Activated naive CD4-positive, alpha-beta T cell treated with anti-CD3 and anti-CD28 coated beads, Interleukin-2, amount 50 U/mL, for 24 hours (primary cell): ENCODE measurements at regions not wholly inside any gene's neighbourhood (a gene's known extent, or its start where the extent isn't known, plus 50 kb on each side); places are given as distances from the start of the nearest gene placed in this dataset.

ENCODE experiments used
- H3K27ac Mint-ChIP-seq: one replicate; pipeline ENCODE4 v1.8.0; 2021; ENCODE audit warnings: mild to moderate bottlenecking, mixed read lengths
- H3K27me3 Mint-ChIP-seq: one replicate; pipeline ENCODE4 v1.8.0; 2021; ENCODE audit warnings: mixed read lengths
- H3K36me3 Mint-ChIP-seq: one replicate; pipeline ENCODE4 v1.8.0; 2021; ENCODE audit warnings: mixed read lengths
- H3K4me1 Mint-ChIP-seq: one replicate; pipeline ENCODE4 v1.8.0; 2021; ENCODE audit warnings: mixed read lengths
- H3K4me3 Mint-ChIP-seq: one replicate; pipeline ENCODE4 v1.8.0; 2021; ENCODE audit warnings: mild to moderate bottlenecking, mixed read lengths
- H3K9me3 Mint-ChIP-seq: one replicate; pipeline ENCODE4 v1.8.0; 2021; ENCODE audit warnings: mixed read lengths

GRCh38 chrY:13756615-13757014 is 52.9 kb downstream of the TMSB4Y start:
- no peaks in the 10 kb centered on the region for H3K4me1 Mint-ChIP-seq
- H3K27me3 Mint-ChIP-seq = no peaks in the 10 kb centered on the region
- no peak overlapping the region for H3K4me3 Mint-ChIP-seq
- H3K9me3 Mint-ChIP-seq = no peaks in the 10 kb centered on the region
- H3K36me3 Mint-ChIP-seq = no peaks in the 10 kb centered on the region
- peak overlapping the region; percentile 51 for H3K27ac Mint-ChIP-seq

DNA sequence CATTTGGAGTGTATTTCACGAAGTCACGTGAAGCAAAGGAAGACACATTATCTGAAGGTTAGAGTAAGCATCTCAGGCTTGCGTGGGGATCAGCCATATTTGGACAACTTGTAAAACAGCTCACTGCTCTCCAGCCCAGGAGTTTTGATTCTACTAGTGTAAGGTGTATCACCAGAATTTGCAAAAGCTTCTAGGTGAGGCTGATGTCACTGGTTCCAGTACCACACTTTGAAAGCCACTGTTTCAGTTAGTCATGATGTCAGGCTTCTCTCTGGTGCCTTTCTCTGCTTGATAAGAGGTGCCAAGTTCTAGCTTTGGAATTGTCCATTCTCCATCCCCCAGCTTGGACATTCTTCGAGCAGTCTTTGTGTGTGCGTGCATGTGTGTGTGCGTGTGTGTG is 62.3 kb downstream of the TMSB4Y start:
- Mint-ChIP-seq H3K4me3 (no peak overlapping the region), H3K9me3 (no peaks in the 10 kb centered on the region), H3K36me3 (no peaks in the 10 kb centered on the region), H3K27me3 (no peaks in the 10 kb centered on the region), H3K27ac (no peak overlapping the region), H3K4me1 (no peaks in the 10 kb centered on the region)

DNA sequence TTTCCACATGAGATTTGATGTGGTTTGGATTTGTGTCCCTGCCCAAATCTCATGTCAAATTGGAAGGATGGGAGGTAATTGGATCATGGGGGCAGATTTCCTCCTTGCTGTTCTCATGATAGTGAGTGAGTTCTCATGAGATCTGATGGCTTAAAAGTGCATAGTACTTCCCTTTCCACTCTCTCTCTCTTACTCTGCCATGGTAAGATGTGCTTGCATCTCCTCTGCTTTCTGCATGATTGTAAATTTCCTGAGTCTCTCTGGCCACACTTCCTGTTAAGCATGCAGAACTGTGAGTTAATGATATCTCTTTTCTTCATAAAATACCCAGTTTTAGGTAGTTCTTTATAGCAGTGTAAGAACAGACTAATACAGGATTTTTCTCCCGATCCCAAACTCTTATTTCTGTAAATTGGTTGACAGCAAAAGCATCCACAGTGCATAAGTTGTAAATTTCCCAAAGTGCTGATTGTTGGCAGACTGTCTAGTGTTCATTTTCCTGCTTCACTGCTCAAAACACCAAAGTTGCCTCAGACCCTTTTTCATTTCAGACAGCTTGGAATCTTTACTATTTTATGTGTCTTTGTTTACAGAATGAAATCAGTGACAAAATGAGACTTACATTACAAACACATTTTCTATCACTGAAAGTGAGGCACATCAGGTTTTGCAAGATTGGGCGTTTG is 86.6 kb downstream of the TMSB4Y start:
- Mint-ChIP-seq H3K27me3 (no peaks in the 10 kb centered on the region), H3K36me3 (peaks cover 5% of the 10 kb centered on the region), H3K27ac (no peak overlapping the region), H3K4me3 (no peak overlapping the region), H3K9me3 (no peaks in the 10 kb centered on the region), H3K4me1 (peaks cover 19% of the 10 kb centered on the region)

DNA sequence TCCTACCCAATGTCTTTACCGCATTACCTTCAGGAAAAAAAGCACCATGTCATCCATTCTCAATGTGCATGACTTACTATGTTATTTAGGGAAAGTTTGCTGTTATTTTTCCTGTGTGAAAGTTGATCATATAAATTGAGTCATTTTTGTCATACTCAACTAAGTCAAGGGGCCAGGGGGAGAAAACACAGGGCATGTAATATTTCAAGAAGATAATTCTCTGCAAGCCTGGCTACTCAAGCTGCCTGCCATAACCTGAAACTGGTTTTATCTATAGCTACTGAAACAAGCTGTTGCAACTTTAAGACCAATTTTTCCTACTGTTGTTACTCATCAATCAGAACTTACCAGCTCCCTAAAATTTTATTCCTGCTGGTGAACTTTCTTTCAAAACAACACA is 91.4 kb downstream of the TMSB4Y start:
- Mint-ChIP-seq H3K36me3 (peaks cover 1% of the 10 kb centered on the region), H3K4me1 (peaks cover 5% of the 10 kb centered on the region), H3K27ac (no peak overlapping the region), H3K27me3 (no peaks in the 10 kb centered on the region), H3K9me3 (no peaks in the 10 kb centered on the region), H3K4me3 (no peak overlapping the region)

DNA sequence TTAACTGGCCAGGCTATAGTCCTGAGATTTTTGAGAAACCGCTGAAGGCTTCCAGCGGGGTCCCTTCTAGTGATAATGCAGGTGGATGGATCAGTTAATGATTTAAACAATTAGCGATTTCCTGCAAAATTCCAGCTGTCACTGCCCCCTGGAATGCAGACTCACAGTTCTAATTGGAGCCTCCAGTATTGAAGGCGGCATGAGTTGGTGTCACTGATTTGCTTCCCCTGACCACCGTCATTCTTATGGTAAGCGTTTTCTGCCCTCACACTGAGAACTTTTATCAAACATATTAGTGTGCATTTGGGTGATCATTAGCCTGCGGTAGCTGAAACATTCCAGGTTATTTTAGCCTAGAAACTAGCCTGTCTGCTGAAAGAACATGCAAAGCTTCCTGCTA is 99.1 kb downstream of the TMSB4Y start:
- Mint-ChIP-seq H3K27ac (no peak overlapping the region), H3K27me3 (no peaks in the 10 kb centered on the region), H3K9me3 (no peaks in the 10 kb centered on the region), H3K4me1 (peaks cover 25% of the 10 kb centered on the region), H3K4me3 (no peak overlapping the region), H3K36me3 (no peaks in the 10 kb centered on the region)

GRCh38 chrY:13803424-13803823 is 99.7 kb downstream of the TMSB4Y start:
- Mint-ChIP-seq H3K4me3 (no peak overlapping the region), H3K36me3 (no peaks in the 10 kb centered on the region), H3K9me3 (no peaks in the 10 kb centered on the region), H3K27me3 (no peaks in the 10 kb centered on the region), H3K27ac (no peak overlapping the region), H3K4me1 (peaks cover 25% of the 10 kb centered on the region)

- H3K27ac Mint-ChIP-seq = peak overlapping the region; percentile 77
- peak overlapping the region; percentile 17 for H3K4me3 Mint-ChIP-seq
- no peaks in the 10 kb centered on the region for H3K36me3 Mint-ChIP-seq
- peaks cover 25% of the 10 kb centered on the region for H3K4me1 Mint-ChIP-seq
- no peaks in the 10 kb centered on the region for H3K27me3 Mint-ChIP-seq
- no peaks in the 10 kb centered on the region for H3K9me3 Mint-ChIP-seq
These were observed 100.7 kb downstream of the TMSB4Y start for GRCh38 chrY:13804124-13805056.

DNA sequence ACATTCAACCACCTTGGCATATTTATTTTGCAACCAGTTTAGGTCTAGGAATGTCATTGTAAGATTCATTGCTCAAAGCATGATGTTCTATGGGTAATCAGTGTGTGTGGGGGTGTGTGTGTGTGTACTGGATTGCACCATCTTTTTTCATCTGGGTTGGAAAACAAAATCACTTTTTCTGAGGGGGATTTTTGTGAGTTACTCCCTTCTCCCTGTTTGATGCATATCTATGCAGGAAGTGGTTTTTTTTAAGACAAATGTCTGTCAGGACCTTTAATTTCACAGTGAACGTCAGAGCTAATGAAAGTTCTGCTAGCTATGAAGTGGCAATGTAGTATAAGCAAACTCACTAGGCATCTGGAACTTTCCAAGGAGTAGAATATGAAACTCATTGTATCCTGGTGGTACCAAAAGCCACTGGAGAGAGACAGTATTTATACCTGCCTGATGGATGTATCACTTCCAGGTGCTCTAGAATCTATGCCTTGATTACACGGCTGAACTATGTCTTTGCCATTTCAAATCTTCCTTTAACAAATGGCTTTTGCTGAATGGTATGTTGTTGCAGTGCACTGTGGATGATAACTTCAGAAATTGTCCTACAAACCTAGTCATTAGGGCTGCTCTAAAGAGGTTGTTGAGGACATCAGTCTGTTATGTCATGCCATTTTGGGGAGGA is 101.5 kb downstream of the TMSB4Y start:
- Mint-ChIP-seq H3K36me3 (peaks cover 2% of the 10 kb centered on the region), H3K27ac (peak overlapping the region; percentile 56), H3K4me3 (peak overlapping the region; percentile 17), H3K27me3 (no peaks in the 10 kb centered on the region), H3K9me3 (peaks cover 5% of the 10 kb centered on the region), H3K4me1 (peaks cover 25% of the 10 kb centered on the region)

DNA sequence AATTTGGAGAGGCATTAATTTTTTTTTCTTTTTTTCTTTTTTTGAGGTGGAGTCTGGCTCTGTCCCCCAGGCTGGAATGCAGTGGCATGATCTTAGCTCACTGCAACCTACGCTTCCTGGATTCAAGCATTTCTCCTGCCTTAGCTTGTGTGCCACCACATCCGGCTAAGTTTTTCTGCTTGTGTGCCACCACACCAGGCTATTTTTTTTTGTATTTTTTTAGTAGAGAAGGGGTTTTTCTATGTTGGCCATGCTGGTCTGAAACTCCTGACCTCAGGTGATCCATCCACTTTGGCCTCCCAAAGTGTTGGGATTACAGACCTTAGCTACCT is 102.0 kb downstream of the TMSB4Y start:
- H3K27ac Mint-ChIP-seq = peak overlapping the region; percentile 56

DNA sequence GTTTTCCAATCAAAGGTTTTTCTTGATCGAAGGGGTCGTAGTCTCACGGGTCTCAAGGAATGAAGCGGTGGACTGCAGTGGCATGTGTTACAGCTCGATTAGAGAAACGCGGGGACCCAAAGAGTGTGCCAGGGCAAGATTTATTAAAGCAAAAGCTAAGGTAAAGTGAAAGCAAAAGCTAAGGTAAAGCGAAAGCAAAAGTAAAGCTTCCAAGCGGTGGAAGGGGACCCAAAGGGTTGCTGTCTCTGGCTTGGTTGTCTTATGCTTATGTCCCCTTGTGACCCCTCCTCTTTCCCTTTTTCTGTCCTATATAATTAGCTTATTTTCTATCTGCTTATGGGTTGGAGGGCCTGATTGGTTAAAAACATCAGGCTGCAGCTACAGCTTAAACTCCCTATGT is 126.4 kb downstream of the TMSB4Y start:
- Mint-ChIP-seq H3K27me3 (no peaks in the 10 kb centered on the region), H3K4me3 (no peak overlapping the region), H3K4me1 (no peaks in the 10 kb centered on the region), H3K9me3 (no peaks in the 10 kb centered on the region), H3K27ac (no peak overlapping the region), H3K36me3 (peaks cover 3% of the 10 kb centered on the region)

More for the DNA sequence above, 102.0 kb downstream of the TMSB4Y start:
- H3K4me3 Mint-ChIP-seq = peak overlapping the region; percentile 2
- peaks cover 4% of the 10 kb centered on the region for H3K36me3 Mint-ChIP-seq
- no peaks in the 10 kb centered on the region for H3K27me3 Mint-ChIP-seq
- H3K9me3 Mint-ChIP-seq = peaks cover 5% of the 10 kb centered on the region
- H3K4me1 Mint-ChIP-seq = peaks cover 25% of the 10 kb centered on the region

DNA sequence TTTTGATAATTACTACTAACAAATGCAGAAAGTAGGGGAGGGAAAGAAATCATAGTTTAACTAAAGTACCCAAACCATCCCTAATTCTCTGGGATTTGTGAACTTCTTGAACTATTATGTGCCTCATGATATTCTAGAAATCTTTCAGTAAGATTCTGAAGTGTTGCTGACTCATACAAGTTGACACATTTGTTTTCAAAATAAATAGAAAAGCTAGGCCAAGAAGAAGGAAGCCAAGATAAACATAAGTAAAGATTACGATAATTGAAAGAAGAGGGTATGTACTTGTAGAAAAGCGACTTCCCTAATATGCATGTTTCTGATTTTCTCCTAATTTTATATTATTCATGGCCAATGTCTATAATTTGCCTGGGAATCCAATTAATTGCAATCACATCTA is 140.7 kb downstream of the TMSB4Y start:
- H3K36me3 Mint-ChIP-seq = peaks cover 11% of the 10 kb centered on the region
- peaks cover 4% of the 10 kb centered on the region for H3K9me3 Mint-ChIP-seq
- no peak overlapping the region for H3K4me3 Mint-ChIP-seq
- no peaks in the 10 kb centered on the region for H3K27me3 Mint-ChIP-seq
- no peak overlapping the region for H3K27ac Mint-ChIP-seq
- no peaks in the 10 kb centered on the region for H3K4me1 Mint-ChIP-seq

DNA sequence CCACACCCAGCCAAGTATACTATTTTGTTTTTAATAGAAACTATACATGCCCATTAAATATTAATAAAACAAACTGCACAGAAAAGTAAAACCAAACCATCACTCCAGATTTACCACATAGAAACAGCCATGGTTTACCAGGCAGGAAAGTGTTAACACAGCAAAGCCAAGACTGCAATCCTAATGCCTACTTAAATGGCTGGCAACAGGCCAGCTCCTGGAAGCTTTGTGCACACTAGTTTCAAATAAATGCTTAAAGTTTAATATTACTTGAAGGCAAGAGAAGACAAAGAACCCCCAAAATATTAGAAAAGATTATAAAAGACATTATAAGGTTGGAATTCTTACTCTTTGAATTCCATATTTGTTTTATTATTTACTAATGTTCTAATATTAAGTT is 141.0 kb downstream of the VCY start:
- H3K27ac Mint-ChIP-seq = no peak overlapping the region
- H3K27me3 Mint-ChIP-seq = no peaks in the 10 kb centered on the region
- H3K4me1 Mint-ChIP-seq = no peaks in the 10 kb centered on the region
- H3K9me3 Mint-ChIP-seq = peaks cover 4% of the 10 kb centered on the region
- no peak overlapping the region for H3K4me3 Mint-ChIP-seq
- H3K36me3 Mint-ChIP-seq = peaks cover 11% of the 10 kb centered on the region

DNA sequence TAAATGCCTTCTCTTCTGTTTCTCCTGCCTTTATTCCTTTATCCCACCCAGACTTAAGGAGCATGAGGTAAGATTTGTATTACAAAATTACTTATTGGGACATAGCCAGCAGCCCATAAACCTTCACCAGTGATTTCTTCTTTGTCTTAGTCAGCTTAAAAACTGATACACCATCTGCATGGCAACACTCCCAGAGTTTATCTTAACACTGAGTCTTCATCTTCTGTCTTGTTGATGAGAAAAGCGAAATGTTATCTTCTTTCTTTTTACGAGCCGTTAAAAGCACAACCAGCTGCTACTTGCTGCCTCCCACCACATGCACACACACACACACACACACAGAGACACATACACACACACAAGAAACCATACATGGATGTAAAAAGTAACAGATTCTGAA is 116.7 kb downstream of the VCY start:
- no peaks in the 10 kb centered on the region for H3K27me3 Mint-ChIP-seq
- no peak overlapping the region for H3K4me3 Mint-ChIP-seq
- no peaks in the 10 kb centered on the region for H3K9me3 Mint-ChIP-seq
- H3K36me3 Mint-ChIP-seq = peaks cover 2% of the 10 kb centered on the region
- H3K4me1 Mint-ChIP-seq = no peaks in the 10 kb centered on the region
- no peak overlapping the region for H3K27ac Mint-ChIP-seq

DNA sequence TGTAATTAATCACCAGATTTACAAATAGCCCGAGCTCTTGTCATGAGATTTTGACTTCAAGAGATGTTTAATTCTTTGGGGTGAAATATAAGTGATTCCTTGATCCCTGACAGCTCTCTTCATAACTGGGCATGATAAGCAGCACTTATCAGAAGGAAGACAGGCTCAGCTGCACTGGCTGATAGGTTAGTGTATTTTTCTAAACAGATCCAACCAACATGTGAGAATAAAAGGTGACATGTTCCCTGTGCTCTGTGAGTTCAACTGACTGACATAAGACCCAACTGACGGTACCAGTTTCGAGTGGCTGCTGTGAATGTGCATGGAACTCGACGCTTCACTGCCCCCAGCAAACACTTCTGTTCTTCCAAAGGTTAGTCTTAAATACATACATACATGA is 114.8 kb downstream of the VCY start:
- Mint-ChIP-seq H3K4me1 (no peaks in the 10 kb centered on the region), H3K4me3 (no peak overlapping the region), H3K27me3 (no peaks in the 10 kb centered on the region), H3K9me3 (no peaks in the 10 kb centered on the region), H3K27ac (no peak overlapping the region), H3K36me3 (peaks cover 3% of the 10 kb centered on the region)

GRCh38 chrY:13872696-13873095 is 113.6 kb downstream of the VCY start:
- Mint-ChIP-seq H3K27ac (no peak overlapping the region), H3K27me3 (no peaks in the 10 kb centered on the region), H3K36me3 (peaks cover 3% of the 10 kb centered on the region), H3K4me3 (no peak overlapping the region), H3K4me1 (no peaks in the 10 kb centered on the region), H3K9me3 (no peaks in the 10 kb centered on the region)

- Mint-ChIP-seq H3K4me3 (no peak overlapping the region), H3K27me3 (no peaks in the 10 kb centered on the region), H3K27ac (no peak overlapping the region), H3K4me1 (no peaks in the 10 kb centered on the region), H3K9me3 (no peaks in the 10 kb centered on the region), H3K36me3 (peaks cover 5% of the 10 kb centered on the region)
These were observed 107.8 kb downstream of the VCY start for GRCh38 chrY:13878506-13878905.
